Left renal pelvis (tissue), 4 donors: ENCODE measurements at regions not wholly inside any gene's neighbourhood (a gene's known extent, or its start where the extent isn't known, plus 50 kb on each side); places are given as distances from the start of the nearest gene placed in this dataset.

Experiments
- DNase-seq, 4 donors: peaks; one replicate each; pipeline ENCODE4 v3.0.0-alpha.2; 2013; ENCODE audit warnings: low read depth in 4 of 4, low spot score in 3 of 4

- no peak for DNase-seq
These were observed 325.7 kb upstream of the RGMA start for GRCh38 chr15:93414576-93415231.

GRCh38 chr15:93413745-93414144 lies 324.7 kb upstream of the RGMA start:
- DNase-seq: no peak

- DNase-seq: no peak
These were observed 310.1 kb upstream of the RGMA start for GRCh38 chr15:93399121-93399520.

GRCh38 chr15:93389211-93389610 lies 300.2 kb upstream of the RGMA start:
- no peak for DNase-seq

GRCh38 chr15:93384886-93385285 lies 295.9 kb upstream of the RGMA start:
- DNase-seq: no peak

GRCh38 chr15:93382200-93382820 lies 293.3 kb upstream of the RGMA start:
- DNase-seq: no peak

GRCh38 chr15:93378558-93378957 lies 289.5 kb upstream of the RGMA start:
- DNase-seq: no peak

- no peak for DNase-seq
These were observed 283.8 kb upstream of the RGMA start for GRCh38 chr15:93372865-93373223.

GRCh38 chr15:93372208-93372864 lies 283.3 kb upstream of the RGMA start:
- no peak for DNase-seq

GRCh38 chr15:93366387-93367100 lies 277.5 kb upstream of the RGMA start:
- DNase-seq: no peak

- no peak for DNase-seq
These were observed 273.8 kb upstream of the RGMA start for GRCh38 chr15:93362821-93363220.

GRCh38 chr15:93362203-93362602 lies 273.2 kb upstream of the RGMA start:
- no peak for DNase-seq

GRCh38 chr15:93361703-93362102 lies 272.7 kb upstream of the RGMA start:
- no peak for DNase-seq

GRCh38 chr15:93360976-93361375 lies 272.0 kb upstream of the RGMA start:
- DNase-seq: no peak

- no peak for DNase-seq
These were observed 271.3 kb upstream of the RGMA start for GRCh38 chr15:93360318-93360717.

GRCh38 chr15:93359425-93360131 lies 270.6 kb upstream of the RGMA start:
- no peak for DNase-seq

- no peak for DNase-seq
These were observed 270.0 kb upstream of the RGMA start for GRCh38 chr15:93359060-93359408.

- no peak for DNase-seq
These were observed 269.4 kb upstream of the RGMA start for GRCh38 chr15:93358166-93359059.

- no peak for DNase-seq
These were observed 259.9 kb upstream of the RGMA start for GRCh38 chr15:93348711-93349545.
